ENCODE measurements at regions not wholly inside any gene's neighbourhood (a gene's known extent, or its start where the extent isn't known, plus 50 kb on each side); places are given as distances from the start of the nearest gene placed in this dataset.

DNA sequence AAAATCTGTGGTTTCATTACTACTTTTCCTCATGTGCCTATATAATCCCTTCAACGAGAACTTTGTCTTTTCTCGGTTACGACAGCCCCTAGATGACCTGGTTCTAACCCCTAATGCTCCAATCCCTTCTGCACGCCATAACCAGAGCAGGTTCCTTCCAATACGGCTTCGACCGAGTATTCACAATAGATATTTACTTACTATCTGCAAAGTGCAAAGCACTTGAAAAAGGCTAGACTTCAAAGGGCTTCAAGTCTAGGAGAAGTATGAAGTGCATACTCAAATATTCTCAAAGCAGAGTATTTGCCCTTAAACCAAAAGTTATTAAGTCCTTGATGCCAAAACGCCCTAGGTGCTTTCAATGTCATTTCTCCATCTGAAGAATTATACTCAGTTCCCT is 63.4 kb upstream of the NHSL1 start:
- no peak for DNase-seq (ENCODE audit: low read depth)
- no peak overlapping the region for H3K4me3 ChIP-seq (ENCODE audit: low read depth, low read length)
- in situ Hi-C loops (cut with HindIII; ENCODE audit: low sequenced_read_pairs): no loop called here
- TF ChIP-seq, protein P1, sequence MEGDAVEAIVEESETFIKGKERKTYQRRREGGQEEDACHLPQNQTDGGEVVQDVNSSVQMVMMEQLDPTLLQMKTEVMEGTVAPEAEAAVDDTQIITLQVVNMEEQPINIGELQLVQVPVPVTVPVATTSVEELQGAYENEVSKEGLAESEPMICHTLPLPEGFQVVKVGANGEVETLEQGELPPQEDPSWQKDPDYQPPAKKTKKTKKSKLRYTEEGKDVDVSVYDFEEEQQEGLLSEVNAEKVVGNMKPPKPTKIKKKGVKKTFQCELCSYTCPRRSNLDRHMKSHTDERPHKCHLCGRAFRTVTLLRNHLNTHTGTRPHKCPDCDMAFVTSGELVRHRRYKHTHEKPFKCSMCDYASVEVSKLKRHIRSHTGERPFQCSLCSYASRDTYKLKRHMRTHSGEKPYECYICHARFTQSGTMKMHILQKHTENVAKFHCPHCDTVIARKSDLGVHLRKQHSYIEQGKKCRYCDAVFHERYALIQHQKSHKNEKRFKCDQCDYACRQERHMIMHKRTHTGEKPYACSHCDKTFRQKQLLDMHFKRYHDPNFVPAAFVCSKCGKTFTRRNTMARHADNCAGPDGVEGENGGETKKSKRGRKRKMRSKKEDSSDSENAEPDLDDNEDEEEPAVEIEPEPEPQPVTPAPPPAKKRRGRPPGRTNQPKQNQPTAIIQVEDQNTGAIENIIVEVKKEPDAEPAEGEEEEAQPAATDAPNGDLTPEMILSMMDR (IDR thresholded peaks at IDR 0.05; ENCODE audit: low read depth, low read length, missing control alignments): no peak

DNA sequence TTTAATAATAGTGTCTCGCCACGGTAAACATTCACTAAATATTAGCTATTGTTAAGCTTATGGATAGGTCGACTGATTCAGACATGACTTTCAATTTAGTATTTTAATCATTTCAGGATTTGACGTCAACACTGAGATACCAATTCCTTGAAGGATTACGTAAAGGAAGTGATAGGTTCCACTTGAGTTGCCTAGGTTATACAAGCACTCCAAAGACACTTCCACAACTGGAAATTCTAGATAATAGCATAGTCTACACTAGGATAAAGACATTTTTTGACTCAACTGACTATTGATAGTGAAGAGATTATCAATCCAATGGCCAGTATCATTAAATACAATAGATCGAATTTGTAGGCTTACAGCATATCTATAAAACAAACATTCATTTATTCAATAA is 63.9 kb upstream of the NHSL1 start:
- DNase-seq (ENCODE audit: low read depth): no peak
- H3K4me3 ChIP-seq (ENCODE audit: low read depth, low read length): no peak overlapping the region
- TF ChIP-seq, protein P1 (IDR thresholded peaks at IDR 0.05; ENCODE audit: low read depth, low read length, missing control alignments): no peak
- in situ Hi-C loops (cut with HindIII; ENCODE audit: low sequenced_read_pairs): no loop called here

DNA sequence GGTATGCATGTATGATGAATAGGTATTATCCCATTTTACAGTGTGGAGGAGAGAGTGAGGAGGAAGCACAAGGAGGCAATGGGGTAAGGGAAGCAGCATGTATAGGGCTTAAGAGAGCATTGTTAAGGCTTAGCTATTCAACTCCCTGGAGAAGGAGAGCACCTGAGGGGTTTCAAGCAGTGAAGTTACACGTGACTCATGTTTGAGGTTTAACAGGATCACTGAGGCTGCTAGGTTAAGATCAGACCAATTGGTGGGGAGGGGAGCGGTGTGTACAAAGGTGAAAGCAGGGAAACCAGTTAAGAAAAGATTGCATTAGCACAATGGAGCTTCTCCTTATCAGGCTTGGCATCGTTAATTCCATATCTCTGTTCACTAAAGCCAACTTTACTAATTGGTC is 64.4 kb upstream of the NHSL1 start:
- TF ChIP-seq, protein P1 (IDR thresholded peaks at IDR 0.05; ENCODE audit: low read depth, low read length, missing control alignments): no peak
- in situ Hi-C loops (cut with HindIII; ENCODE audit: low sequenced_read_pairs): no loop called here
- DNase-seq (ENCODE audit: low read depth): no peak
- H3K4me3 ChIP-seq (ENCODE audit: low read depth, low read length): no peak overlapping the region

DNA sequence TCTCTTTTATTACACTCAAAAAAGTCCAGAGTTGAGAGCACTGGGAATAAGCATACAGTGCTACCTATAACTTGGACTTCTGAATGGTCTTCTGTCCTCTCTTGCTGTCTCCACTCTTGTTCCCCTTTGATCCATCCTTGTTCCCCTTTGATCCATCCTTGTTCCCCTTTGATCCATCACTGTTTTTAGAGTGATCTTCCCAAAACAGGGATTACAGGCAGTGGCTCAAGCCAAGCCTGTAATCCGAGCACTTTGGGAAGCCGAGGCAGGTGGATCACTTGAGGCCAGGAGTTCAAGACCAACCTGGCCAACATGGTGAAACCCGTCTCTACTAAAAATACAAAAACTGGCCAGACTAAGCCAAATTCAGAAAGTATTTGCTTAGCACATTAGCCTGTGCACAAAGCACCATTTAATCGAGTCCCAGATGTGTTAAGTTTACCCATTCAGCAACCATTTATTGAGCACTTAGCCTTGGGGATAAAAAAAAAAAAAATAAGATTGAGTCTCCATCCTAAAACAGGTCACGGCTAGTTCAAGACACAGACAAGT is 65.0 kb upstream of the NHSL1 start:
- TF ChIP-seq, protein P1 (IDR thresholded peaks at IDR 0.05; ENCODE audit: low read depth, low read length, missing control alignments): no peak
- in situ Hi-C loops (cut with HindIII; ENCODE audit: low sequenced_read_pairs): no loop called here
- DNase-seq (ENCODE audit: low read depth): no peak
- no peak overlapping the region for H3K4me3 ChIP-seq (ENCODE audit: low read depth, low read length)

DNA sequence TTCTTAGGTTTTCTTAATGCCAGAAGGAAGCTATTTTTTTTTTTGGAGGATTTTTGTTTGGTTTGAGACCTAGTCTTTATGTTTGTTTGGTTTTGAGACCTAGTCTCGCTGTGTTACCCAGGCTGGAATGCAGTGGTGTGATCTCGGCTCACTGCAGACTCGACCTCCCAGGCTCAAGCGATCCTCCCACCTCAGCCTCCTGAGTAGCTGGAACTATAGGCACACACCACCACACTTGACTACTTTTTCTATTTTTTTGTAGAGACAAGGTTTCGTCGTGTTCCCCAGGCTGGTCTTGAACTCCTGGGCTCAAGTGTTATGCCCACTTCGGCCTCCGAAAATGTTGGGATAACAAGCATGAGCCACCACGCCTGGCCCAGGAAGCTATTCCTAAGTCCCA is 67.8 kb upstream of the NHSL1 start:
- H3K4me3 ChIP-seq (ENCODE audit: low read depth, low read length): no peak overlapping the region
- no peak for DNase-seq (ENCODE audit: low read depth)
- TF ChIP-seq, protein P1 (IDR thresholded peaks at IDR 0.05; ENCODE audit: low read depth, low read length, missing control alignments): no peak
- in situ Hi-C loops (cut with HindIII; ENCODE audit: low sequenced_read_pairs): no loop called here

DNA sequence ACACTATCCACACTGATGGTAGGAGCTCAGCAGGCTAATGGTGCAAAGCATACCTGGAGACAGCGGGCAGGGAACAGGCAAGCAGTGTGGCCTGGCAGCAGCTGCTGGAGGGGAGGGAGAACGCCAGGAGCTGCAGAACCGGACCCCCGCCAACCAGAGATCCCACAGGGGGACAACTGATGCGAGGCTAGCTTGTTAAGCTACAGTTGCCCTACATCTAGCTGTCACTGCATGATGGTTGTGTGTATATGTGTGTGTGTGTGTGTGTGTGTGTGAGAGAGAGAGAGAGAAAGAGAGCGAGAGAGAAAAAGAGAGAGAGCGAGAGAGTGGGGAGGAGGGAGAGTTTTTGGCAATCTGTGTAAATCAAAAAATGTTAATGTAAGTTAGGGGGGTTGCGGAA is 69.7 kb upstream of the NHSL1 start:
- no peak for DNase-seq (ENCODE audit: low read depth)
- peak overlapping the region; percentile 9 for H3K4me3 ChIP-seq (ENCODE audit: low read depth, low read length)
- in situ Hi-C loops (cut with HindIII; ENCODE audit: low sequenced_read_pairs): no loop called here
- TF ChIP-seq, protein P1 (IDR thresholded peaks at IDR 0.05; ENCODE audit: low read depth, low read length, missing control alignments): no peak

DNA sequence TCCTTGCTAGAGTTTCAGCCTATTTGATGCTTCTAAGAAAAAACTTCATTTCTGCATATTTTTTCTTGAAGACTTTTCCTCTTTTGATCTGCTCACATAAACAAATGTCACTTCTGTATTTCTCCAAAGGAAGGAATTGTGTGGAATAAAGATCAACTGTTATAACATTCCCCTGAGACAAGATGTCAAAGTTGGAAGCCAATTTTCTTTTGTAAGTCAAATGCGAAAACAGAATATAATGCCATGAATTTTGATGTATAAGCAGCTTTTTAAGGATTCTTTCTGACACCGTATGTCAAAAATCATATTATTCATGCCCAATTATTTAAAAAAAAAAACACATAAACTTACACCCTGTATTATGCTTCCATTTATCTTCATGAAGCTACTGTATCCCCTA is 70.3 kb upstream of the NHSL1 start:
- TF ChIP-seq, protein P1 (IDR thresholded peaks at IDR 0.05; ENCODE audit: low read depth, low read length, missing control alignments): no peak
- H3K4me3 ChIP-seq (ENCODE audit: low read depth, low read length): peak overlapping the region; percentile 50
- in situ Hi-C loops (cut with HindIII; ENCODE audit: low sequenced_read_pairs): no loop called here

More for the DNA sequence above, 70.3 kb upstream of the NHSL1 start:
- no peak for DNase-seq (ENCODE audit: low read depth)

Data from astrocyte of the cerebellum (primary cell).